Islet of Langerhans (tissue), 1 donor: ENCODE measurements at regions not wholly inside any gene's neighbourhood (a gene's known extent, or its start where the extent isn't known, plus 50 kb on each side); places are given as distances from the start of the nearest gene placed in this dataset.
"Not testable (repeated sequence)": the region's sequence is repeated elsewhere in the genome, so short reads cannot be mapped to it uniquely, and the experiment has no call there.

ENCODE experiments used
- FAIRE-seq: peaks from one replicate; lab custom pipeline; 2011; peaks lifted over from hg19 to GRCh38; lab: Jason Lieb, UNC

- FAIRE-seq, result no peak
These were observed 188.6 kb upstream of the FKBP1C start for GRCh38 chr6:63022631-63023030.

- no peak for FAIRE-seq
These were observed 187.5 kb upstream of the FKBP1C start for GRCh38 chr6:63023726-63024125.

- FAIRE-seq, result no peak
These were observed 162.1 kb upstream of the FKBP1C start for GRCh38 chr6:63049216-63049615.

GRCh38 chr6:63053206-63053605, 158.1 kb upstream of the FKBP1C start:
- FAIRE-seq, result not testable (repeated sequence)

- FAIRE-seq, result no peak
These were observed 152.7 kb upstream of the FKBP1C start for GRCh38 chr6:63058601-63059000.

GRCh38 chr6:63063631-63064271, 147.5 kb upstream of the FKBP1C start:
- no peak for FAIRE-seq

- FAIRE-seq, result no peak
These were observed 145.1 kb upstream of the FKBP1C start for GRCh38 chr6:63066055-63066704.

- no peak for FAIRE-seq
These were observed 116.3 kb upstream of the FKBP1C start for GRCh38 chr6:63094947-63095346.

- FAIRE-seq, result no peak
These were observed 114.0 kb upstream of the FKBP1C start for GRCh38 chr6:63097222-63097621.

GRCh38 chr6:63098789-63099188, 112.5 kb upstream of the FKBP1C start:
- no peak for FAIRE-seq

- no peak for FAIRE-seq
These were observed 111.4 kb upstream of the FKBP1C start for GRCh38 chr6:63099772-63100459.

- FAIRE-seq, result no peak
These were observed 96.6 kb upstream of the FKBP1C start for GRCh38 chr6:63114610-63115211.

- no peak for FAIRE-seq
These were observed 90.1 kb upstream of the FKBP1C start for GRCh38 chr6:63121166-63121565.

GRCh38 chr6:63140114-63140513, 71.2 kb upstream of the FKBP1C start:
- FAIRE-seq, result no peak

- FAIRE-seq, result no peak
These were observed 70.5 kb upstream of the FKBP1C start for GRCh38 chr6:63140692-63141318.

GRCh38 chr6:63149730-63150129, 61.5 kb upstream of the FKBP1C start:
- FAIRE-seq, result no peak

GRCh38 chr6:63154535-63154934, 56.7 kb upstream of the FKBP1C start:
- no peak for FAIRE-seq
